SK-N-SH treated with all-trans-retinoic acid at 6 μM for 48 hours (cell line): ENCODE measurements at regions not wholly inside any gene's neighbourhood (a gene's known extent, or its start where the extent isn't known, plus 50 kb on each side); places are given as distances from the start of the nearest gene placed in this dataset.
"Not testable (repeated sequence)": the region's sequence is repeated elsewhere in the genome, so short reads cannot be mapped to it uniquely, and the experiment has no call there.

Source experiments
- ARNTL ChIP-seq: fragments of 450-650 bp; formaldehyde crosslinking; IDR thresholded peaks from 2 replicates; pipeline ENCODE4 v1.5.0; 2020; ENCODE audit warnings: low read depth, mild to moderate bottlenecking, moderate library complexity, borderline replicate concordance
- ESRRG ChIP-seq: fragments of 250-450 bp; sonication (Bioruptor Pico); IDR thresholded peaks from 2 replicates; pipeline ENCODE4 v1.6.1; 2021; ENCODE audit warnings: mild to moderate bottlenecking
- RARB ChIP-seq: fragments of 250-450 bp; sonication (Bioruptor Pico); IDR thresholded peaks from 2 replicates; pipeline ENCODE4 v1.8.0; 2021; ENCODE audit warnings: mild to moderate bottlenecking, moderate library complexity
- SNAI2 ChIP-seq: fragments of 250-450 bp; sonication (Bioruptor Pico); IDR thresholded peaks from 2 replicates; pipeline ENCODE4 v1.5.0; 2020; ENCODE audit warnings: mild to moderate bottlenecking, moderate library complexity
- ZC3H10 ChIP-seq: fragments of 250-450 bp; sonication (Bioruptor Pico); IDR thresholded peaks from 2 replicates; pipeline ENCODE4 v1.5.1; 2021; ENCODE audit warnings: mild to moderate bottlenecking, moderate library complexity
- ZFP30 ChIP-seq: fragments of 450-650 bp; formaldehyde crosslinking; IDR thresholded peaks from 2 replicates; pipeline ENCODE4 v1.5.0; 2022; ENCODE audit warnings: mild to moderate bottlenecking, moderate library complexity
- ZNF70 ChIP-seq: fragments of 450-650 bp; formaldehyde crosslinking; IDR thresholded peaks from 2 replicates; pipeline ENCODE4 v1.5.0; 2020; ENCODE audit warnings: mild to moderate bottlenecking, moderate library complexity
- TF ChIP-seq, protein P1 (sequence below): fragments of 250-450 bp; sonication (Bioruptor Pico); IDR thresholded peaks from 2 replicates; pipeline ENCODE4 v1.5.1; 2021; ENCODE audit warnings: mild to moderate bottlenecking, moderate library complexity

DNA sequence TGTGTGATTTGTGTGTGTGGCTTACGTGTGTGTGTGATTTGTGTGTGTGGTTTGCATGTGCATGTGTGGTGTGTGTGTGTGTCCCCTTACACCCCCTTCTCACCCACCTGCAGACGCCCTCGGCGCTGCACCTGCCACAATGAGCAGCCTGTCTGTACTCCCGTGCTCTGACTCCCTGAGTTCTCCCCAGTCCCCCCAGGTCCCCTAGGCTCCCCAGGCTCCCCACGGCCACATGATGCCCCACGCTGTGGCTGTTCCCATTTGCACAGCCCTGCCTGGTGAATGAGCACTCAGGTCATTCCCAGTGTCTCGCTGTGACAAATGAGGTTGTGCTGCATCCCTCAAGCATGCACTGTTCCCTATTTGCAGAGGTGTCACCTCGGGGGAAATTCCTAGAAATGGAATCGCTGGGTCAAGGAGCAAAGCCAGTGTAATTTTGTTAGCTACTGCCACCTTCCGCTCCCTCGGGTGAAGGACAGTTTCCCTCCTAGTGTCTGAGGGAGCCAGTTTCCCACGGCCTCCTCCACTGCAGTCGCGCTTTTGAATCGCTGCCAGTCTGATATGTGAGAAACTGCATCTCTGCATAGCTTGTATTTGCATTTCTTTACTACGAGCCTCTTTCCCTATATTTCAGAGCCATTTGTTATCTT is 180.4 kb upstream of the FOXD4L5 start:
- TF ChIP-seq ESRRG (CRISPR knock-in tag); ARNTL (CRISPR knock-in tag); ZC3H10; RARB (CRISPR knock-in tag); ZNF70; SNAI2 (CRISPR knock-in tag); ZFP30 (CRISPR knock-in tag): not testable (repeated sequence)
- TF ChIP-seq, protein P1, sequence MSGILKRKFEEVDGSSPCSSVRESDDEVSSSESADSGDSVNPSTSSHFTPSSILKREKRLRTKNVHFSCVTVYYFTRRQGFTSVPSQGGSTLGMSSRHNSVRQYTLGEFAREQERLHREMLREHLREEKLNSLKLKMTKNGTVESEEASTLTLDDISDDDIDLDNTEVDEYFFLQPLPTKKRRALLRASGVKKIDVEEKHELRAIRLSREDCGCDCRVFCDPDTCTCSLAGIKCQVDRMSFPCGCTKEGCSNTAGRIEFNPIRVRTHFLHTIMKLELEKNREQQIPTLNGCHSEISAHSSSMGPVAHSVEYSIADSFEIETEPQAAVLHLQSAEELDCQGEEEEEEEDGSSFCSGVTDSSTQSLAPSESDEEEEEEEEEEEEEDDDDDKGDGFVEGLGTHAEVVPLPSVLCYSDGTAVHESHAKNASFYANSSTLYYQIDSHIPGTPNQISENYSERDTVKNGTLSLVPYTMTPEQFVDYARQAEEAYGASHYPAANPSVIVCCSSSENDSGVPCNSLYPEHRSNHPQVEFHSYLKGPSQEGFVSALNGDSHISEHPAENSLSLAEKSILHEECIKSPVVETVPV (CRISPR knock-in tag) = not testable (repeated sequence)
